Activated T-cell treated with anti-CD3 and anti-CD28 coated beads for 4 hours (primary cell): ENCODE measurements at regions not wholly inside any gene's neighbourhood (a gene's known extent, or its start where the extent isn't known, plus 50 kb on each side); places are given as distances from the start of the nearest gene placed in this dataset.
"Not testable (repeated sequence)": the region's sequence is repeated elsewhere in the genome, so short reads cannot be mapped to it uniquely, and the experiment has no call there.

Source experiments
- DNase-seq: peaks from one replicate; pipeline ENCODE4 v3.0.0-alpha.2; 2020

- no peak for DNase-seq
Observed at GRCh38 chr17:73901249-73901648, 257.0 kb upstream of the SDK2 start.

- peak; percentile 2 for DNase-seq
Observed at GRCh38 chr17:73901661-73902415, 257.6 kb upstream of the SDK2 start.

DNA sequence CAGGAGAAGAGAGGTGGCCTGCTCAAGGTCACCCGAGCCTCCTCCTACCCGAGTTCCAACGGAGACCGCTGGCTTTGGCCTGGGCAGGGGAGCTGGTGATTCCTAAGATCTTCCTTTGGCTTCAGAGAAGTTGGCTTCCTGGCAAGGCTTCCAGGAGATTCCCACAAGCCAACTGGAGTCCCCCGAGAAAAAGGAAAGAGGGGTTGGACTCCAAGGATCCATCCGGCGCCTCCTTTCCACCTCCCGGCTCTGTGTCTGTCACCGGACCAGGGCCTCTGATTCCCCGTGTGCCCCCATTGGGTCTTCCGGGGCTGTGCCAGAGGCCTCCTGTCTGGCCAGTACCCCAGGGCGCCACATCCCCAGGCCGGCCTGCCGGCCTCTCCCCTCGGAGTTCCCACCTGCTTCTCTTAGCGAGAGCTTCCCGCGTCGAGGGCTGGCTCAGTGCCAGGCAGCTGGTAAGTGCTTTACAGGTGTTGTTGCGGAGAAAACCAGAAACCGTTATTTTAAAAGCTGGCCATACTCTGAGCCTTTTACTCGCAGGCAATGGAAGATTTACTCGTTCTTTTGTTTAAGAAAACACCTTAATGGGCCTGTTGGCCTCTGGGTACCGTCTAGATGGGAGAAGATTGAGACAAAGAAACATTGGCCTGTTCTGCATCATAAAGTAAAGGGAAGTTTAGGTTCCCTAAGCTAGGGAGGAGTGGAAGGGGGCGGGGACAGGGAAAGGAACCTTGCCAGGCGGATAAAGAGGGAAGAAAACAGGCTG lies 258.4 kb upstream of the SDK2 start:
- no peak for DNase-seq

- DNase-seq: no peak
Observed at GRCh38 chr17:73906896-73907870, 262.9 kb upstream of the SDK2 start.

DNA sequence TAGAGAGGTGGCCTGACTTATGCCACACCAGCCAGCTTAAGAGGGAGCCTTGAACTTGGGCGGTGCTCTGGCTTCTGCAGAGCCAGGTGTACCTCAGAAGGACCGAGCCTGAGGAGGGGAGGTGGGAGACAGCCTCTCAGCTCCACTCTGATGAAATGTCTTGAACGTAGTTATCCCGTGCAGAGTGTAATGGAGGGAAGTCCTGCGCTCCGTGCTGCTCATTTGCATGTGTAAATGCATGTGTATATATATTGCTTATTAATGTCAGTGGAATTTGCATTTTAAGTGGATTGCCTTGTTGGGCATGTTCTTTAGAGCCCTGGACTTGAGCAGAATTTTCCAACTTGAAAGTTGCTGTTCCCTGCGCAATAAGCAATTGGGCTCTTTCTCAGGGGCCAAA lies 264.9 kb upstream of the SDK2 start:
- no peak for DNase-seq

- no peak for DNase-seq
Observed at GRCh38 chr17:73910206-73910605, 266.0 kb upstream of the SDK2 start.

DNA sequence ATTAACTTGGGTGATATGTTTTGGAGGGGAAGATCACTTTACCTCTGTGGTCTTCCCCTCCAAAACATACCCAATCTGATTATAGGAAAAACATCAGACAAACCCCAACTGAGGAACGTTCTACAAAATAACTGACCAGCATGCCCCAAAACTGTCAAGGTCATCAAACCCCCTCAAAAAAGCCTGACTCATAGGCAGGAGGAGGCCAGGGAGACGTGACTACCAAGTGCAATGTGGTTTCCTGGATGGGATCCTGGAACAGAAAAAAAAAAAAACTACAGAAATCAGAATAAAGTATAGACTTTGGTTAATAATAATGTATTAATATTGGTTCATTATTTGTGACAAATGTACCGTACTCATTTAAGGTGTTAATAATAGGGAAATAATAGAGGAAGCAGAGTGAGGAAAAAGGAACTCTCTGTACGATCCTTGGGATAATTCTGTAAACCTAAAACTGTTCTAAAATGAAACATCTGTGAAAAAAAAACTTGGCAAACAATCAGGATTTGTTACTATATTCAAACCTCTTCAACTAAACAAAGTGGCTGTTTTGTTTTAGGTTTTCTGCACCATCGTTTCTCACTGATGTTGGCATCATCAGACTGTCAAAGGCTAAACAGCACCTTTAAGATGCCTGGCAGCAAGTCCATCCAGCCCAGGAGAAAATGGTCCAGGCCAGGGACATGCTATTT lies 266.7 kb upstream of the SDK2 start:
- DNase-seq: no peak

DNA sequence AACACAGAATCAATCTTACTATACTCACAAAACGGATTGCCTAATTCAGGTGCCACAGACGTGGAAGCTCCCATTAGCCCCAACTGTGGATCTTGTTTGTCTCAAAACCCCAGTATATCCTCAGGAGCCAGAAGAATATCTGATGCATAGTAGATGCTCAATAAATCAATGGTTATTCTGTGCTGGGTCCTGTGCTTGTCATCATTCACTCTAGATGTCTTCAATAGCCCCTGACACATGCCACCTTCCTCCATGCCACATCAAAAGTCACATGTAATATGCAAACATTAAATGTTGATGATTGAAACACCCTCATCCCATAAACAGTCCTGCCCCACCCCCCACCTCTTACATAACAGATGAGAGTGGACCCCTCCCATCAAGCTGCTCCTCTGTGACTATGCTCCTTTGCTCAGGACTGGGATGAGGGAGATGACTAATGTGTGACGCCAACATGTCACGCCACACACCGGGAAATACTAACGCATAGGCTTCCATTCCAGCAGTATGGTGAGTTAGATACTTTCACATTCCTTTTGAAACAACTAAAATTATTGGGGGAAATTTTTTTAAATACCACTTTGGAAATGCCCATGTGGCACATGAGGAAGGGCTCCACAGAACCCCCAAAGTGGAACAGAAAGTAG lies 267.6 kb upstream of the SDK2 start:
- DNase-seq: no peak

- DNase-seq: no peak
Observed at GRCh38 chr17:73912373-73912746, 268.1 kb upstream of the SDK2 start.

- DNase-seq: no peak
Observed at GRCh38 chr17:73914536-73915274, 270.5 kb upstream of the SDK2 start.

- DNase-seq: not testable (repeated sequence)
Observed at GRCh38 chr17:73919033-73919432, 274.8 kb upstream of the SDK2 start.

DNA sequence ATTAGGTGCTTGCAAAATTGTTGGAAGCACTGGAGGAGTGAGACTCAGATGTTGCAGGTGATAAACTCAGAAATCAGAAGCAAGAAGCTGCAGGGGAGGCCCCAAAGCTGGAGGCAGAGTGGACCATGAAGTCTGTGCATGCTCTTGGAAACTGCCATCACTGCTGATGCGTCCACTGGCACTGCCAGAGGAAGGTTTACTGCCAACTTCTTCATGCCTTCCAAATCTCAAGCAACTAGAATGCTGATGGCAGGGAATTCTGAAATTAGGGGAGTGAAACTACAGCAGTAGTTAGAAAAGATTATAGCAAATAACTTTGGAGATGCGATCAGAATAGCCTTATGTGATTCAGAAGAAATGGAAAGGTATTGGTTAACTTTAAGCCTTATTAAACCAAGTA lies 277.1 kb upstream of the SDK2 start:
- DNase-seq: no peak

DNA sequence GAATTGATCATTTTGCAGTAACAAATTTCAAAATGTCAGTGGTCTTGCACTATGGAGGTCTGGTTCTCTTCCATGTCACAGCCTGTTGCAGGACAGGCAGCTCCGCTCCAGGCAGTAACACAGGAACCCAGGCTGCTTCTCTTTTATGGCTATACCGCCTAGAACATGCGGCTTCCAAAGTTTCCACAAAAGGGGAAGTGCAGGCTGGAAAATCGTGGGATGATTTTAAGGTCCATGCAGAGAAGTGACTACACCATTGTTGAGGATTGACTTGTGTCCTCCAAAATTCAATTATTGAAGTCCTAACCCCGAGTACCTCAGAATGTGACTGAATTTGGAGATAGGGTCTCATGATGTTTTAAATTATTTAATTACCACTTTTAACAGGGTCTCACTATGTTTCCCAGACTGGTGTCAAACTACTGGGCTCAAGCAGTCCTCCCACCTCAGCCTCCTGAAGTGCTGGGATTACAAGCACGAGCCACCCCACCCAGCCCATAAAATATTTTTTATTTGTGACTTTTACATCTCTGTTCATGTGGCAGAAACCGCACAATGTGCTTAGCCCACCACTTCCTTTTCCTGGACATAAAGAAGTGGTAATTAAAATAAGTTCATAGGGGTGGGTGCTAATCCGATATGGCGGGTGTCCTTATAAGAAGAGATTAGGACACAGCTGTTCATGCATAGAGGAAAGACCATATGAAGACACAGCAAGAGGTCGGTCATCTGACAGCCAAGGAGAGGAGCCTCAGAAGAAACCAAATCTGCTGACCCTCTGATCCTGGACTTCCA lies 279.2 kb upstream of the RPL38 start:
- DNase-seq: no peak

DNA sequence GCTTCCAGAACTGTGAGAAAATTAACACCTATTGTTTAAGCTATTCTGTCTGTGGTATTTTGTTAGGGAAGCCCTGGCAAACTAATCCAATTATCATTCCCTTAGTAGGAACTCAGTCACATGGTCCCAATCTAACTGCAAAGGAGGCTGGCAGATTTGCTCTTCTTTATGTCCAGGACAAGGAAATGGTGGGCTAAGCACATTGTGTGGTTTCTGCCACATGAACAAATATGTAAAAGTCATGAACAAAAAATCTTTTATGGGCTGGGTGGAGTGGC lies 278.6 kb upstream of the RPL38 start:
- DNase-seq: no peak

- DNase-seq: no peak
Observed at GRCh38 chr17:73929860-73930430, 273.5 kb upstream of the RPL38 start.

DNA sequence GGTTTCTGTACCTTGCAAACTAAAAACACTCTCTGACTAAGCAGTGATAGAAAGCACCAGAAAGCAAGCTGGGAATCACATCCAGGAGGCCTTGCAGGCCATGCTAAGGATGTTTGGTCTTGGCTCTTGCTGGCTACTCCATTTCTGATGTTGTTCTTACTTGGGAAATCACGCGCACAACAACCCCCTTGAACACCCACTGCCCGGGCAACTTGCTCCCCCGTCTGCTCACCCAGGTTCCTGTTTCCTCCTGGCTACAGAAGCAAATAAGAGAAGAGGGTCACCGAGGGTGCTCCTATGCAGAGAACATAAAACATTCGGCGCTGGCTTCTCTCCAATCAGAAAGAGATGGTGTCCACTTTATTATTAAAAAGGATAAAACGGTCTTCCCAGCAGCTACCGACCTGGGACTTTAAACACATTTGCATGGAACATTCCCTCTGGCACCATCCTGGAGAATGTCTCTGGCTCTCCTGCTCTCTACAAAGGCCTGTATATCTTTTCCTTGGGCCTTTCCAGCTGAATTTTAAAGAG lies 271.2 kb upstream of the RPL38 start:
- DNase-seq: no peak

- DNase-seq: no peak
Observed at GRCh38 chr17:73933164-73933766, 270.2 kb upstream of the RPL38 start.

GRCh38 chr17:73933871-73934270 lies 269.6 kb upstream of the RPL38 start:
- no peak for DNase-seq

GRCh38 chr17:73934696-73935095 lies 268.8 kb upstream of the RPL38 start:
- DNase-seq: no peak
